Spleen (tissue), 11 donors: ENCODE measurements at regions not wholly inside any gene's neighbourhood (a gene's known extent, or its start where the extent isn't known, plus 50 kb on each side); places are given as distances from the start of the nearest gene placed in this dataset.
A peak's percentile ranks its signal among the peaks of the same experiment; 100 is the strongest.
"Not testable (repeated sequence)": the region's sequence is repeated elsewhere in the genome, so short reads cannot be mapped to it uniquely, and the experiment has no call there.

Experiments
- DNase-seq: peaks from one replicate; pipeline ENCODE4 v3.0.0-alpha.2; 2020
- H3K27ac ChIP-seq, 8 donors: fragments of 200-600 bp; sonication (generic) in 7 of 8; 1 replicate in 4 of 8; 2 replicates in 4 of 8; pipeline versions ENCODE4 v1.5.0 to v1.8.0; 2016 to 2021; ENCODE audit warnings: inconsistent platforms in 4 of 8, mild to moderate bottlenecking in 4 of 8, moderate library complexity in 1 of 8
- H3K27me3 ChIP-seq, 7 donors: fragments of 200-600 bp; sonication (generic) in 6 of 7; replicated peaks in 1 of 7; 1 replicate in 4 of 7; 2 replicates in 3 of 7; pipeline versions ENCODE4 v1.5.0 to v1.8.0; 2016 to 2021; ENCODE audit warnings: inconsistent platforms in 3 of 7, mild to moderate bottlenecking in 1 of 7
- H3K36me3 ChIP-seq, 6 donors: fragments of 200-600 bp; sonication (generic) in 5 of 6; 1 replicate in 4 of 6; 2 replicates in 2 of 6; pipeline versions ENCODE4 v1.5.0 to v1.8.0; 2016 to 2021; ENCODE audit warnings: inconsistent platforms in 2 of 6
- H3K4me1 ChIP-seq, 6 donors: fragments of 200-600 bp; sonication (generic) in 5 of 6; 1 replicate in 3 of 6; 2 replicates in 3 of 6; pipeline versions ENCODE4 v1.5.0 to v1.8.0; 2016 to 2021; ENCODE audit warnings: inconsistent platforms in 3 of 6
- H3K4me3 ChIP-seq, 8 donors: fragments of 200-600 bp; sonication (generic) in 7 of 8; 1 replicate in 4 of 8; 2 replicates in 4 of 8; pipeline versions ENCODE4 v1.5.0 to v1.8.0; 2016 to 2021; ENCODE audit warnings: inconsistent platforms in 4 of 8, mild to moderate bottlenecking in 4 of 8, moderate library complexity in 2 of 8
- H3K9me3 ChIP-seq, 8 donors: fragments of 200-600 bp; sonication (generic) in 7 of 8; 1 replicate in 4 of 8; 2 replicates in 4 of 8; pipeline versions ENCODE4 v1.5.0 to v1.8.0; 2016 to 2021; ENCODE audit warnings: inconsistent platforms in 4 of 8
- CTCF ChIP-seq, 11 experiments: fragments of 200-600 bp in 7 of 11; fragments of 450-650 bp in 4 of 11; sonication (generic) in 4 of 11; IDR thresholded peaks in 8 of 11; conservative IDR thresholded peaks in 3 of 11; 1 replicate in 7 of 11; 2 replicates in 4 of 11; pipeline versions ENCODE4 v1.4.0 to v1.8.0; 2016 to 2021; ENCODE audit warnings: antibody characterized with exemption in 11 of 11, inconsistent platforms in 4 of 11, mild to moderate bottlenecking in 1 of 11
- POLR2A ChIP-seq, 3 donors: fragments of 450-650 bp; IDR thresholded peaks; one replicate each; pipeline ENCODE4 v1.5.1; 2017; ENCODE audit warnings: antibody characterized with exemption in 3 of 3, mild to moderate bottlenecking in 1 of 3
- POLR2AphosphoS5 ChIP-seq, 3 donors: sonication (generic); formaldehyde crosslinking; IDR thresholded peaks; one replicate each; pipeline ENCODE4 v1.5.1; 2017; ENCODE audit warnings: antibody characterized with exemption in 3 of 3
- WGBS, 5 donors: extraction: QIAGEN DNeasy Blood & Tissue Kit in 3 of 5; methylation state at CpG; one replicate each; pipeline versions ENCODE4 v1.1.5 to v1.1.7; 2013 to 2018; 5-methylcytosine and 5-hydroxymethylcytosine counted together
- intact Hi-C: fragments of 100-400 bp; cut with DNase I; formaldehyde crosslinking; loops from one replicate; pipeline ENCODE4 v1.15.0; 2023; ENCODE audit warnings: low total_unique reads
- donor health status: healthy with polysubstance abuse.
- donor health status: DM: no; HTN: no; CAD: no; lungs with moderate emphysema.
- donor health status: DM: no; HTN: no; CAD: no.
- donor health status: Bipolar disorder and iron deficiency.
- donor health status: healthy.
- donor health status: DM: no; HTN: no; CAD: no.
- donor health status: DM: yes; HTN: yes; CAD: no.

- intact Hi-C loops = no loop called here
- WGBS, 5 donors = 83 to 89% (median 86%) methylated on average over 15 of the region's 15 CpGs
- Histone ChIP-seq H3K27ac (no peak overlapping the region), H3K36me3 (no peaks in the 10 kb centered on the region), H3K4me3 (no peak overlapping the region), H3K4me1 (no peaks in the 10 kb centered on the region), H3K27me3 (peaks cover 0 to under 1% (median 0%) of the 10 kb centered on the region in 7 donors), H3K9me3 (no peaks in the 10 kb centered on the region)
- TF ChIP-seq POLR2A (IDR thresholded peaks at IDR 0.05) (no peak), POLR2AphosphoS5 (IDR thresholded peaks at IDR 0.05) (no peak), CTCF (IDR thresholded peaks at IDR 0.05 in 8 of 11, conservative IDR thresholded peaks at IDR 0.05 in 3 of 11) (no peak)
- DNase-seq = no peak
These were observed 154.0 kb downstream of the SOX1 start for GRCh38 chr13:112220925-112221324.

- H3K4me1 ChIP-seq = no peaks in the 10 kb centered on the region
- H3K27ac ChIP-seq = no peak overlapping the region
- H3K36me3 ChIP-seq = no peaks in the 10 kb centered on the region
- no peak for DNase-seq
- H3K9me3 ChIP-seq = no peaks in the 10 kb centered on the region
- no peaks in the 10 kb centered on the region for H3K27me3 ChIP-seq
- no peak overlapping the region for H3K4me3 ChIP-seq
- intact Hi-C loops = no loop called here
- TF ChIP-seq POLR2AphosphoS5 (IDR thresholded peaks at IDR 0.05) (no peak), POLR2A (IDR thresholded peaks at IDR 0.05) (no peak), CTCF (IDR thresholded peaks at IDR 0.05 in 8 of 11, conservative IDR thresholded peaks at IDR 0.05 in 3 of 11) (no peak)
- 81 to 85% (median 84%) methylated on average over 13 to 14 of the region's 14 CpGs for WGBS, 5 donors
These were observed 153.2 kb upstream of the SPACA7 start for GRCh38 chr13:112222971-112223370.

- H3K9me3 ChIP-seq, H3K36me3 ChIP-seq, H3K27me3 ChIP-seq, H3K4me3 ChIP-seq, H3K27ac ChIP-seq, intact Hi-C loops, H3K4me1 ChIP-seq: not testable (repeated sequence)
- WGBS, 5 donors = 69 to 81% (median 78%) methylated on average over 9 of the region's 9 CpGs
- peak; percentile 37 for DNase-seq
These were observed 152.2 kb upstream of the SPACA7 start for GRCh38 chr13:112223929-112224328.

- peak; percentile 24 for DNase-seq
- Histone ChIP-seq H3K36me3 (no peaks in the 10 kb centered on the region), H3K4me3 (no peak overlapping the region), H3K4me1 (no peaks in the 10 kb centered on the region), H3K27me3 (peaks cover 0 to 5% (median 0%) of the 10 kb centered on the region in 7 donors), H3K9me3 (no peaks in the 10 kb centered on the region), H3K27ac (no peak overlapping the region)
- TF ChIP-seq POLR2AphosphoS5 (IDR thresholded peaks at IDR 0.05) (no peak), POLR2A (IDR thresholded peaks at IDR 0.05) (no peak), CTCF (IDR thresholded peaks at IDR 0.05 in 8 of 11, conservative IDR thresholded peaks at IDR 0.05 in 3 of 11) (no peak)
- WGBS, 5 donors = 75 to 85% (median 77%) methylated on average over 12 of the region's 12 CpGs
- intact Hi-C loops = no loop called here
These were observed 150.6 kb upstream of the SPACA7 start for GRCh38 chr13:112225429-112226090.
